ENCODE measurements at regions not wholly inside any gene's neighbourhood (a gene's known extent, or its start where the extent isn't known, plus 50 kb on each side); places are given as distances from the start of the nearest gene placed in this dataset.

GRCh38 chr4:4735136-4735750 is 124.2 kb upstream of the MSX1 start:
- no peak for DNase-seq

- DNase-seq = no peak
Measured at GRCh38 chr4:4734425-4734824, 125.0 kb upstream of the MSX1 start.

GRCh38 chr4:4733663-4734062 is 125.8 kb upstream of the MSX1 start:
- DNase-seq = no peak

- DNase-seq = no peak
Measured at GRCh38 chr4:4730249-4730648, 129.2 kb upstream of the MSX1 start.

- no peak for DNase-seq
Measured at GRCh38 chr4:4729206-4729605, 130.3 kb upstream of the MSX1 start.

- DNase-seq = no peak
Measured at GRCh38 chr4:4727536-4727935, 131.9 kb upstream of the MSX1 start.

GRCh38 chr4:4726051-4726450 is 133.4 kb upstream of the MSX1 start:
- no peak for DNase-seq

- DNase-seq = no peak
Measured at GRCh38 chr4:4724321-4724720, 135.1 kb upstream of the MSX1 start.

- no peak for DNase-seq
Measured at GRCh38 chr4:4721636-4722035, 137.8 kb upstream of the MSX1 start.

GRCh38 chr4:4720646-4721045 is 138.8 kb upstream of the MSX1 start:
- DNase-seq = no peak

- no peak for DNase-seq
Measured at GRCh38 chr4:4719436-4719835, 140.0 kb upstream of the MSX1 start.

GRCh38 chr4:4717692-4718091 is 141.8 kb upstream of the MSX1 start:
- no peak for DNase-seq

- no peak for DNase-seq
Measured at GRCh38 chr4:4714331-4714730, 145.1 kb upstream of the MSX1 start.

GRCh38 chr4:4712800-4713528 is 146.5 kb upstream of the MSX1 start:
- DNase-seq = no peak

GRCh38 chr4:4711902-4712301 is 147.6 kb upstream of the MSX1 start:
- no peak for DNase-seq

- no peak for DNase-seq
Measured at GRCh38 chr4:4709736-4710135, 149.7 kb upstream of the MSX1 start.

- DNase-seq = no peak
Measured at GRCh38 chr4:4704267-4704666, 155.2 kb upstream of the MSX1 start.

GRCh38 chr4:4697584-4697983 is 155.7 kb upstream of the STX18 start:
- DNase-seq = no peak

- no peak for DNase-seq
Measured at GRCh38 chr4:4696530-4696929, 154.7 kb upstream of the STX18 start.

- no peak for DNase-seq
Measured at GRCh38 chr4:4695497-4695896, 153.6 kb upstream of the STX18 start.

GRCh38 chr4:4694827-4695226 is 153.0 kb upstream of the STX18 start:
- DNase-seq = no peak

- DNase-seq = no peak
Measured at GRCh38 chr4:4694296-4694772, 152.5 kb upstream of the STX18 start.

- DNase-seq = no peak
Measured at GRCh38 chr4:4693755-4694295, 152.0 kb upstream of the STX18 start.

- no peak for DNase-seq
Measured at GRCh38 chr4:4693258-4693657, 151.4 kb upstream of the STX18 start.

- no peak for DNase-seq
Measured at GRCh38 chr4:4690854-4691253, 149.0 kb upstream of the STX18 start.
